GM20000 (cell line): ENCODE measurements at regions not wholly inside any gene's neighbourhood (a gene's known extent, or its start where the extent isn't known, plus 50 kb on each side); places are given as distances from the start of the nearest gene placed in this dataset.

Source experiments
- DNase-seq: peaks from one replicate; pipeline ENCODE4 v3.0.0; 2012; ENCODE audit warnings: low spot score
- CTCF ChIP-seq: IDR thresholded peaks from 2 replicates; pipeline ENCODE4 v1.5.1; 2012; ENCODE audit warnings: mild to moderate bottlenecking, control low read depth; ENCODE audit errors: extremely low read depth, missing control alignments

- TF ChIP-seq CTCF: no peak
- DNase-seq: no peak
Observed at GRCh38 chr6:14824484-14825275, 421.2 kb upstream of the JARID2 start.

- no peak for TF ChIP-seq CTCF
- DNase-seq: no peak
Observed at GRCh38 chr6:14826456-14826855, 419.4 kb upstream of the JARID2 start.

- no peak for TF ChIP-seq CTCF
- DNase-seq: no peak
Observed at GRCh38 chr6:14827354-14827753, 418.5 kb upstream of the JARID2 start.

GRCh38 chr6:14828201-14828611 is 417.7 kb upstream of the JARID2 start:
- no peak for TF ChIP-seq CTCF
- no peak for DNase-seq

- no peak for TF ChIP-seq CTCF
- DNase-seq: no peak
Observed at GRCh38 chr6:14831070-14831469, 414.8 kb upstream of the JARID2 start.

- DNase-seq: no peak
- no peak for TF ChIP-seq CTCF
Observed at GRCh38 chr6:14831937-14832336, 413.9 kb upstream of the JARID2 start.

GRCh38 chr6:14832427-14832826 is 413.4 kb upstream of the JARID2 start:
- no peak for TF ChIP-seq CTCF
- DNase-seq: no peak
